ENCODE measurements at regions not wholly inside any gene's neighbourhood (a gene's known extent, or its start where the extent isn't known, plus 50 kb on each side); places are given as distances from the start of the nearest gene placed in this dataset.
A peak's percentile ranks its signal among the peaks of the same experiment; 100 is the strongest.

- H3K27ac ChIP-seq, result no peak overlapping the region
- no peaks in the 10 kb centered on the region for H3K9me3 ChIP-seq
- H3K4me3 ChIP-seq, result no peak overlapping the region
- TF ChIP-seq CTCF (IDR thresholded peaks at IDR 0.05) (no peak), EP300 (IDR thresholded peaks at IDR 0.05) (no peak), POLR2A (IDR thresholded peaks at IDR 0.05) (no peak), POLR2AphosphoS5 (IDR thresholded peaks at IDR 0.05) (no peak)
- H3K27me3 ChIP-seq, result no peaks in the 10 kb centered on the region
- WGBS, 2 donors, result 89 to 100% methylated on average over 1 of the region's 1 CpG
- H3K4me1 ChIP-seq, result no peaks in the 10 kb centered on the region
- DNase-seq (no peak), ATAC-seq (ENCODE audit: low FRiP score in 2 of 2) (no peak)
- no peaks in the 10 kb centered on the region for H3K36me3 ChIP-seq
These were observed 94.5 kb upstream of the FER start for GRCh38 chr5:108653201-108653600.

GRCh38 chr5:108650997-108651396, 96.7 kb upstream of the FER start:
- Histone ChIP-seq H3K27ac (no peak overlapping the region), H3K9me3 (peaks cover 0 to 9% (median 4%) of the 10 kb centered on the region in 4 donors), H3K4me3 (no peak overlapping the region), H3K27me3 (no peaks in the 10 kb centered on the region), H3K4me1 (no peaks in the 10 kb centered on the region), H3K36me3 (no peaks in the 10 kb centered on the region)
- no peak for TF ChIP-seq POLR2A (IDR thresholded peaks at IDR 0.05)
- TF ChIP-seq CTCF (IDR thresholded peaks at IDR 0.05), result no peak
- no peak for TF ChIP-seq EP300 (IDR thresholded peaks at IDR 0.05)
- no peak for TF ChIP-seq POLR2AphosphoS5 (IDR thresholded peaks at IDR 0.05)
- DNase-seq, result no peak
- ATAC-seq (ENCODE audit: low FRiP score in 2 of 2), result no peak

- TF ChIP-seq CTCF (IDR thresholded peaks at IDR 0.05) (no peak), POLR2A (IDR thresholded peaks at IDR 0.05) (no peak), POLR2AphosphoS5 (IDR thresholded peaks at IDR 0.05) (no peak), EP300 (IDR thresholded peaks at IDR 0.05) (no peak)
- ATAC-seq (ENCODE audit: low FRiP score in 2 of 2), result no peak
- Histone ChIP-seq H3K27me3 (no peaks in the 10 kb centered on the region), H3K27ac (no peak overlapping the region), H3K4me3 (no peak overlapping the region), H3K9me3 (peaks cover 0 to 9% (median 4%) of the 10 kb centered on the region in 4 donors), H3K4me1 (no peaks in the 10 kb centered on the region), H3K36me3 (no peaks in the 10 kb centered on the region)
- no peak for DNase-seq
- WGBS, 2 donors, result 43 to 50% methylated on average over 1 of the region's 1 CpG
These were observed 98.1 kb upstream of the FER start for GRCh38 chr5:108649646-108650045.

GRCh38 chr5:108649106-108649505, 98.6 kb upstream of the FER start:
- Histone ChIP-seq H3K4me1 (no peaks in the 10 kb centered on the region), H3K36me3 (no peaks in the 10 kb centered on the region), H3K27me3 (no peaks in the 10 kb centered on the region), H3K9me3 (peaks cover 0 to 9% (median 4%) of the 10 kb centered on the region in 4 donors), H3K27ac (no peak overlapping the region), H3K4me3 (no peak overlapping the region)
- ATAC-seq (ENCODE audit: low FRiP score in 2 of 2), result no peak
- TF ChIP-seq POLR2AphosphoS5 (IDR thresholded peaks at IDR 0.05), result no peak
- no peak for TF ChIP-seq CTCF (IDR thresholded peaks at IDR 0.05)
- no peak for TF ChIP-seq POLR2A (IDR thresholded peaks at IDR 0.05)
- no peak for TF ChIP-seq EP300 (IDR thresholded peaks at IDR 0.05)
- WGBS, 2 donors, result 92 to 93% methylated on average over 1 of the region's 1 CpG
- DNase-seq, result no peak

GRCh38 chr5:108642170-108642906, 105.4 kb upstream of the FER start:
- peak in 1 of 2 donors; percentile 62 for DNase-seq
- WGBS, 2 donors, result 2 to 7% methylated on average over 4 of the region's 4 CpGs

More at GRCh38 chr5:108642170-108642906, 105.4 kb upstream of the FER start:
- H3K9me3 ChIP-seq, result peaks cover 0 to 6% (median 1%) of the 10 kb centered on the region in 4 donors
- H3K27ac ChIP-seq, result no peak overlapping the region
- ATAC-seq (ENCODE audit: low FRiP score in 2 of 2), result peak; percentile 80 to 92
- peaks cover 0 to 6% (median 4%) of the 10 kb centered on the region in 4 donors for H3K4me1 ChIP-seq
- no peak overlapping the region for H3K4me3 ChIP-seq
- no peaks in the 10 kb centered on the region for H3K36me3 ChIP-seq
- TF ChIP-seq POLR2A (IDR thresholded peaks at IDR 0.05) (no peak), CTCF (IDR thresholded peaks at IDR 0.05) (peak; percentile 60 to 73 (median 62))
- no peaks in the 10 kb centered on the region for H3K27me3 ChIP-seq
